Uterus (tissue), 2 donors: ENCODE measurements at regions not wholly inside any gene's neighbourhood (a gene's known extent, or its start where the extent isn't known, plus 50 kb on each side); places are given as distances from the start of the nearest gene placed in this dataset.

Experiments used
- POLR2A ChIP-seq, 2 donors: fragments of 450-650 bp; IDR thresholded peaks; one replicate each; pipeline ENCODE4 v1.6.1; 2016; ENCODE audit warnings: antibody characterized with exemption in 2 of 2, mild to moderate bottlenecking in 1 of 2, moderate library complexity in 1 of 2
- TF ChIP-seq, protein P1 (sequence below), 4 experiments: fragments of 200-600 bp in 2 of 4; fragments of 450-650 bp in 2 of 4; sonication (generic) in 2 of 4; IDR thresholded peaks; one replicate each; pipeline ENCODE4 v1.5.1; 2016 to 2019; ENCODE audit warnings: antibody characterized with exemption in 4 of 4, mild to moderate bottlenecking in 2 of 4, moderate library complexity in 1 of 4

DNA sequence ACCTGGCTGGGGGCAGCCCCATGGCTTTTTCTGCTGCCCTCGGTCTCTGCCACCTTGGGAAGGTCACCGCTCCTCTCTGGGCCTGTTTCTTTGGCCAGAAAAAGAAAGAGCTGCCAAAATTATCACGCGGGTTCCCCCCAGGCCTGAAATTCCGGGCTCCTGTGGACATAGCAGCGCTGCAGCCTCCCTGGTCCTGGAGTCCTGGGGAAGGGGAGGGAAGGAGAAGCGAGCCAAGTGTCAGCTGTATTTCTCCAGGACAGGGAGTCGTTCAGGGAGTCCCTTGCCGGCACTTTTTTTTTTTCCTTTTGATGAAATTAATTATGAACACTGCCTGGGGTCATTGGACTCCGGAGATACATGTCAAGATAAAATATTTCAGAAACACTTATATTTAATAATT lies 152.3 kb upstream of the GPR26 start:
- TF ChIP-seq, protein P1, sequence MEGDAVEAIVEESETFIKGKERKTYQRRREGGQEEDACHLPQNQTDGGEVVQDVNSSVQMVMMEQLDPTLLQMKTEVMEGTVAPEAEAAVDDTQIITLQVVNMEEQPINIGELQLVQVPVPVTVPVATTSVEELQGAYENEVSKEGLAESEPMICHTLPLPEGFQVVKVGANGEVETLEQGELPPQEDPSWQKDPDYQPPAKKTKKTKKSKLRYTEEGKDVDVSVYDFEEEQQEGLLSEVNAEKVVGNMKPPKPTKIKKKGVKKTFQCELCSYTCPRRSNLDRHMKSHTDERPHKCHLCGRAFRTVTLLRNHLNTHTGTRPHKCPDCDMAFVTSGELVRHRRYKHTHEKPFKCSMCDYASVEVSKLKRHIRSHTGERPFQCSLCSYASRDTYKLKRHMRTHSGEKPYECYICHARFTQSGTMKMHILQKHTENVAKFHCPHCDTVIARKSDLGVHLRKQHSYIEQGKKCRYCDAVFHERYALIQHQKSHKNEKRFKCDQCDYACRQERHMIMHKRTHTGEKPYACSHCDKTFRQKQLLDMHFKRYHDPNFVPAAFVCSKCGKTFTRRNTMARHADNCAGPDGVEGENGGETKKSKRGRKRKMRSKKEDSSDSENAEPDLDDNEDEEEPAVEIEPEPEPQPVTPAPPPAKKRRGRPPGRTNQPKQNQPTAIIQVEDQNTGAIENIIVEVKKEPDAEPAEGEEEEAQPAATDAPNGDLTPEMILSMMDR (IDR thresholded peaks at IDR 0.05) = no peak
- TF ChIP-seq POLR2A (IDR thresholded peaks at IDR 0.05) = no peak
